A673 (cell line): ENCODE measurements at regions not wholly inside any gene's neighbourhood (a gene's known extent, or its start where the extent isn't known, plus 50 kb on each side); places are given as distances from the start of the nearest gene placed in this dataset.

Experiments used
- BruUV-seq: library from RNA; stranded (reverse); fragments of 400-500 nt; replicated peaks from 2 replicates; lab custom pipeline; 2021; lab: Mats Ljungman, UMichigan
- CTCF ChIA-PET: fragments of 300-600 bp; sonication (Branson Sonifier 250); formaldehyde crosslinking; loops from one replicate; lab custom pipeline; 2022; ENCODE audit warnings: antibody characterized with exemption; lab: Charles Lee
- POLR2A ChIA-PET: fragments of 300-600 bp; sonication (Branson Sonifier 250); formaldehyde crosslinking; loops from one replicate; lab custom pipeline; 2022; ENCODE audit warnings: antibody characterized with exemption; ENCODE audit not compliant: low non-redundant PET; lab: Charles Lee
- DNase-seq: peaks from one replicate; pipeline ENCODE4 v3.0.0-alpha.2; 2015; ENCODE audit warnings: low spot score
- H3K27ac ChIP-seq: fragments of 200-600 bp; sonication (generic); 2 replicates; pipeline ENCODE4 v1.5.1; 2016; ENCODE audit warnings: mixed run types, low read depth, mild to moderate bottlenecking, mixed read lengths, antibody characterized with exemption, low read length; ENCODE audit not compliant: poor library complexity, severe bottlenecking
- H3K27me3 ChIP-seq: fragments of 200-600 bp; sonication (generic); replicated peaks from 2 replicates; pipeline ENCODE4 v1.6.1; 2017; ENCODE audit warnings: mixed run types, low read depth, mild to moderate bottlenecking, mixed read lengths, antibody characterized with exemption, low read length; ENCODE audit not compliant: insufficient read depth, poor library complexity
- H3K36me3 ChIP-seq: fragments of 200-600 bp; sonication (generic); 2 replicates; pipeline ENCODE4 v1.6.1; 2016; ENCODE audit warnings: mixed run types, mild to moderate bottlenecking, mixed read lengths, antibody characterized with exemption, low read length; ENCODE audit not compliant: insufficient read depth, poor library complexity, severe bottlenecking
- H3K4me1 ChIP-seq: fragments of 200-600 bp; sonication (generic); 2 replicates; pipeline ENCODE4 v1.6.1; 2017; ENCODE audit warnings: mixed run types, mild to moderate bottlenecking, mixed read lengths, antibody characterized with exemption, low read length; ENCODE audit not compliant: insufficient read depth, poor library complexity, severe bottlenecking
- H3K4me3 ChIP-seq: fragments of 200-600 bp; sonication (generic); 2 replicates; pipeline ENCODE4 v1.5.1; 2016; ENCODE audit warnings: low read depth, mixed run types, mild to moderate bottlenecking, mixed read lengths, low read length; ENCODE audit not compliant: poor library complexity, severe bottlenecking
- H3K9me3 ChIP-seq: fragments of 200-600 bp; sonication (generic); 2 replicates; pipeline ENCODE4 v1.6.1; 2016; ENCODE audit warnings: mixed run types, low read depth, mild to moderate bottlenecking, mixed read lengths, antibody characterized with exemption, low read length; ENCODE audit not compliant: poor library complexity, severe bottlenecking
- CTCF ChIP-seq: fragments of 300-800, 200-600 bp; sonication (generic); conservative IDR thresholded peaks from 2 replicates; pipeline ENCODE4 v1.5.1; 2017; ENCODE audit warnings: low read depth, mild to moderate bottlenecking, antibody characterized with exemption, low read length, moderate library complexity, mixed read lengths
- EZH2 ChIP-seq: fragments of 200-600 bp; sonication (generic); IDR thresholded peaks from 2 replicates; pipeline ENCODE4 v1.6.1; 2017; ENCODE audit warnings: borderline replicate concordance, low read depth, mild to moderate bottlenecking, mixed read lengths, antibody characterized with exemption, low read length; ENCODE audit not compliant: poor library complexity, severe bottlenecking
- intact Hi-C: fragments of 100-400 bp; cut with micrococcal nuclease; formaldehyde crosslinking; loops from one replicate; pipeline ENCODE4 v1.10.0; 2022; ENCODE audit not compliant: unreplicated experiment

DNA sequence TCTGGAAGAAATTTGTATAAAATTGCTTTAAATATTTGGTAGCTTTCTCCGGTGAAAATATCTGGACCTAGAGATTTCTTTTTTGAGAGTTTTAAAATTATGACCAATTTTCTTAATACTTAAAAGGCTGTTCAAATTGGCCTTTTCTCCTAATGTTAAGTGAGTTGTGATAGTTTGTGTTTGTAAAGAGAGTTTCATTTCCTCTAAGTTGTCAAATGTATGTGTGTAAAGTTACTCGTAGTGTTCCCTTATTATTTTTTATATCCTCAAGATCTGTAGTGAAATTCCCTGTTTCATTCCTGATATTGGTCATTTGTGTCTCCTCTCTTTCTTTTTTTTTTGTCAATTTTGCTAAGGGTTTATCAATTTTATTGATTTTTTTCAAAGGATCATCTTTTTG, 92.6 kb upstream of the CTNNB1 start:
- H3K9me3 ChIP-seq = no peaks in the 10 kb centered on the region
- no peaks in the 10 kb centered on the region for H3K36me3 ChIP-seq
- no peak overlapping the region for H3K4me3 ChIP-seq
- H3K4me1 ChIP-seq = no peaks in the 10 kb centered on the region
- TF ChIP-seq CTCF (no peak), EZH2 (no peak)
- ChIA-PET CTCF (no interaction called here), POLR2A (no interaction called here)
- no peaks in the 10 kb centered on the region for H3K27me3 ChIP-seq
- no peak for DNase-seq
- no TSS peak for BruUV-seq
- H3K27ac ChIP-seq = no peak overlapping the region
- intact Hi-C loops = no loop called here

DNA sequence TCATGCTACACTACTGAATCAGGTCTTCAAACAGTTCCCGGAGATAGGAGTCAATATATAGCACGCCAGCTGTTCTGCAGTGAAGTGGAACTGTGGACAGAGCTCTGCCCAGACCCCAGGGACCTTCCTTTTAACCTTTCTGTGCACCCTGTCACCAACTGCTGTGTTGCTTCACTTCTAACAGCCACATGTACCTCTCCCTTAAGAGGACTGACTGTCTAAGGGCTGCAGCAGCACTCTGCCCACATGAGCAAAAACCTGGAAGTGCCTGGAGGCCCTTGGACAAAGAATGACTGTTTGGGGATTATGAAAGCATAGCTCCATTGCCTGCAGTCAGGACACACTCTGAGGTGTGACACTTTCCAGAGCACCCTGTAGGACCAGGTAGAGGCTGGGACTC, 88.3 kb upstream of the CTNNB1 start:
- ChIA-PET CTCF (no interaction called here), POLR2A (no interaction called here)
- Histone ChIP-seq H3K27me3 (no peaks in the 10 kb centered on the region), H3K9me3 (no peaks in the 10 kb centered on the region), H3K4me1 (no peaks in the 10 kb centered on the region), H3K27ac (no peak overlapping the region), H3K4me3 (no peak overlapping the region), H3K36me3 (no peaks in the 10 kb centered on the region)
- intact Hi-C loops = no loop called here
- no TSS peak for BruUV-seq
- no peak for DNase-seq
- TF ChIP-seq EZH2 (no peak), CTCF (no peak)

- Histone ChIP-seq H3K9me3 (no peaks in the 10 kb centered on the region), H3K27me3 (no peaks in the 10 kb centered on the region), H3K4me1 (no peaks in the 10 kb centered on the region), H3K36me3 (no peaks in the 10 kb centered on the region), H3K27ac (no peak overlapping the region), H3K4me3 (no peak overlapping the region)
- DNase-seq = no peak
- ChIA-PET POLR2A (no interaction called here), CTCF (no interaction called here)
- intact Hi-C loops = no loop called here
- BruUV-seq = no TSS peak
- TF ChIP-seq CTCF (no peak), EZH2 (no peak)
These were observed 86.8 kb upstream of the CTNNB1 start for GRCh38 chr3:41112466-41112865.
